ENCODE measurements at regions not wholly inside any gene's neighbourhood (a gene's known extent, or its start where the extent isn't known, plus 50 kb on each side); places are given as distances from the start of the nearest gene placed in this dataset.

DNA sequence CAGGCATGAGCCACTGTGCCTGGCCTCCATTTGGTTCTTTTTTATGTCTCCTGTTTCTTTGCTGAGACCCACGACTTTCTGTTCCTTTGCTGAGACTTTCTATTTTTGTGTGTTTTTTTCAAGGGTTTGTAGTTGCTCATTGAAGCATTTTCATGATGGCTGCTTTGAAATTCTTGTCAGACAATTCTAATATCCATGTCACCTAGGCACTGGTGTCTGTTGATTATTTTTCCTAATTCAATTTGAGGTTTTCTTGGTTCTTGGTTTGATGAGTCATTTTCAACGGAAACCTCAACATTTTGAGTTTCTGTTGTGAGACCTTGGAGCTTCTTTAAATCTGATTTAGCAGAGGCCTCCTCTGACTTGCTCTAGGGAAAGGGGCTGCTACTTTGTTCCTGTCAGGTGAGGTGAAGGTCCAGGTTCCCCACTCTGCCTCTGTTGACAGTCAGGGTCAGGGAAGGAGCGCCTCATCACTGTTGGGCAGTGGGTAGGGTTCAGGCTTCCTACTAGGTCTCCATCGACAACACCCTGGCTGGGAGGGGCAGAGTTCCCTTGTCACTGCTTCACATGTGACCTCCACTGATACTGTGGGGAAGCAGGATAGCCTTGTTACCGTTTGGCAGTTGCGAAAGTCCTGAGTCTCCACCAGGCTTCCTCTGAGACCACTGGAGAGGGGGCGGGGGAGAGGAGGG lies 66.1 kb upstream of the SMOX start (continued):
- TF ChIP-seq HDAC6 (IDR thresholded peaks at IDR 0.05; ENCODE audit: low read depth, low read length), result no peak
- TF ChIP-seq FOXM1 (CRISPR knock-in tag; IDR thresholded peaks at IDR 0.05), result no peak
- no peak for TF ChIP-seq PPARG (CRISPR knock-in tag; conservative IDR thresholded peaks at IDR 0.05)
- TF ChIP-seq KDM5A (IDR thresholded peaks at IDR 0.05; ENCODE audit: borderline replicate concordance, low read length), result no peak
- no peak for TF ChIP-seq SRSF1 (optimal IDR thresholded peaks at IDR 0.05; ENCODE audit: low read depth, low read length)
- TF ChIP-seq KDM3A (CRISPR knock-in tag; IDR thresholded peaks at IDR 0.05; ENCODE audit: low read depth), result no peak
- TF ChIP-seq, protein P1, sequence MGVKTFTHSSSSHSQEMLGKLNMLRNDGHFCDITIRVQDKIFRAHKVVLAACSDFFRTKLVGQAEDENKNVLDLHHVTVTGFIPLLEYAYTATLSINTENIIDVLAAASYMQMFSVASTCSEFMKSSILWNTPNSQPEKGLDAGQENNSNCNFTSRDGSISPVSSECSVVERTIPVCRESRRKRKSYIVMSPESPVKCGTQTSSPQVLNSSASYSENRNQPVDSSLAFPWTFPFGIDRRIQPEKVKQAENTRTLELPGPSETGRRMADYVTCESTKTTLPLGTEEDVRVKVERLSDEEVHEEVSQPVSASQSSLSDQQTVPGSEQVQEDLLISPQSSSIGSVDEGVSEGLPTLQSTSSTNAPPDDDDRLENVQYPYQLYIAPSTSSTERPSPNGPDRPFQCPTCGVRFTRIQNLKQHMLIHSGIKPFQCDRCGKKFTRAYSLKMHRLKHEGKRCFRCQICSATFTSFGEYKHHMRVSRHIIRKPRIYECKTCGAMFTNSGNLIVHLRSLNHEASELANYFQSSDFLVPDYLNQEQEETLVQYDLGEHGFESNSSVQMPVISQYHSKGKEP (CRISPR knock-in tag; IDR thresholded peaks at IDR 0.05), result no peak
- TF ChIP-seq, protein P2, sequence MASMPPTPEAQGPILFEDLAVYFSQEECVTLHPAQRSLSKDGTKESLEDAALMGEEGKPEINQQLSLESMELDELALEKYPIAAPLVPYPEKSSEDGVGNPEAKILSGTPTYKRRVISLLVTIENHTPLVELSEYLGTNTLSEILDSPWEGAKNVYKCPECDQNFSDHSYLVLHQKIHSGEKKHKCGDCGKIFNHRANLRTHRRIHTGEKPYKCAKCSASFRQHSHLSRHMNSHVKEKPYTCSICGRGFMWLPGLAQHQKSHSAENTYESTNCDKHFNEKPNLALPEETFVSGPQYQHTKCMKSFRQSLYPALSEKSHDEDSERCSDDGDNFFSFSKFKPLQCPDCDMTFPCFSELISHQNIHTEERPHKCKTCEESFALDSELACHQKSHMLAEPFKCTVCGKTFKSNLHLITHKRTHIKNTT (CRISPR knock-in tag; IDR thresholded peaks at IDR 0.05), result no peak
- TF ChIP-seq ZNF33A (CRISPR knock-in tag; IDR thresholded peaks at IDR 0.05; ENCODE audit: borderline replicate concordance), result no peak
- TF ChIP-seq EHMT2 (IDR thresholded peaks at IDR 0.05; ENCODE audit: borderline replicate concordance, low read depth, low read length), result no peak
- no peak for TF ChIP-seq XRCC5 (optimal IDR thresholded peaks at IDR 0.05; ENCODE audit: low read length)
- TF ChIP-seq, protein P3, sequence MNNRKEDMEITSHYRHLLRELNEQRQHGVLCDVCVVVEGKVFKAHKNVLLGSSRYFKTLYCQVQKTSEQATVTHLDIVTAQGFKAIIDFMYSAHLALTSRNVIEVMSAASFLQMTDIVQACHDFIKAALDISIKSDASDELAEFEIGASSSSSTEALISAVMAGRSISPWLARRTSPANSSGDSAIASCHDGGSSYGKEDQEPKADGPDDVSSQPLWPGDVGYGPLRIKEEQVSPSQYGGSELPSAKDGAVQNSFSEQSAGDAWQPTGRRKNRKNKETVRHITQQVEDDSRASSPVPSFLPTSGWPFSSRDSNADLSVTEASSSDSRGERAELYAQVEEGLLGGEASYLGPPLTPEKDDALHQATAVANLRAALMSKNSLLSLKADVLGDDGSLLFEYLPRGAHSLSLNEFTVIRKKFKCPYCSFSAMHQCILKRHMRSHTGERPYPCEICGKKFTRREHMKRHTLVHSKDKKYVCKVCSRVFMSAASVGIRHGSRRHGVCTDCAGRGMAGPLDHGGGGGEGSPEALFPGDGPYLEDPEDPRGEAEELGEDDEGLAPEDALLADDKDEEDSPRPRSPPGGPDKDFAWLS (CRISPR knock-in tag; IDR thresholded peaks at IDR 0.05; ENCODE audit: borderline replicate concordance), result no peak
- TF ChIP-seq SYNCRIP (IDR thresholded peaks at IDR 0.05; ENCODE audit: insufficient read depth, low read depth, low read length), result no peak
- TF ChIP-seq MAZ (IDR thresholded peaks at IDR 0.05; ENCODE audit: borderline replicate concordance, low read depth, low read length), result peak; percentile 80
- peak; percentile 94 for TF ChIP-seq MAZ (CRISPR knock-in tag; IDR thresholded peaks at IDR 0.05; ENCODE audit: low read depth)
- TF ChIP-seq ADNP (CRISPR knock-in tag; IDR thresholded peaks at IDR 0.05), result no peak
- no peak for TF ChIP-seq ZNF761 (CRISPR knock-in tag; conservative IDR thresholded peaks at IDR 0.05)
- TF ChIP-seq ZNF3 (CRISPR knock-in tag; IDR thresholded peaks at IDR 0.05), result no peak
- TF ChIP-seq, protein P4, sequence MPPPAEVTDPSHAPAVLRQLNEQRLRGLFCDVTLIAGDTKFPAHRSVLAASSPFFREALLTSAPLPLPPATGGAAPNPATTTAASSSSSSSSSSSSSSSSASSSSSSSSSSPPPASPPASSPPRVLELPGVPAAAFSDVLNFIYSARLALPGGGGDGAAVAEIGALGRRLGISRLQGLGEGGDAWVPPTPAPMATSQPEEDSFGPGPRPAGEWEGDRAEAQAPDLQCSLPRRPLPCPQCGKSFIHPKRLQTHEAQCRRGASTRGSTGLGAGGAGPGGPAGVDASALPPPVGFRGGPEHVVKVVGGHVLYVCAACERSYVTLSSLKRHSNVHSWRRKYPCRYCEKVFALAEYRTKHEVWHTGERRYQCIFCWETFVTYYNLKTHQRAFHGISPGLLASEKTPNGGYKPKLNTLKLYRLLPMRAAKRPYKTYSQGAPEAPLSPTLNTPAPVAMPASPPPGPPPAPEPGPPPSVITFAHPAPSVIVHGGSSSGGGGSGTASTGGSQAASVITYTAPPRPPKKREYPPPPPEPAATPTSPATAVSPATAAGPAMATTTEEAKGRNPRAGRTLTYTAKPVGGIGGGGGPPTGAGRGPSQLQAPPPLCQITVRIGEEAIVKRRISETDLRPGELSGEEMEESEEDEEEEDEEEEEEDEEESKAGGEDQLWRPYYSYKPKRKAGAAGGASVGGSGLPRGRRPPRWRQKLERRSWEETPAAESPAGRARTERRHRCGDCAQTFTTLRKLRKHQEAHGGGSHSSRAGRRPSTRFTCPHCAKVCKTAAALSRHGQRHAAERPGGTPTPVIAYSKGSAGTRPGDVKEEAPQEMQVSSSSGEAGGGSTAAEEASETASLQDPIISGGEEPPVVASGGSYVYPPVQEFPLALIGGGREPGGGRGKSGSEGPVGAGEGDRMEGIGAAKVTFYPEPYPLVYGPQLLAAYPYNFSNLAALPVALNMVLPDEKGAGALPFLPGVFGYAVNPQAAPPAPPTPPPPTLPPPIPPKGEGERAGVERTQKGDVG (CRISPR knock-in tag; IDR thresholded peaks at IDR 0.05; ENCODE audit: borderline replicate concordance), result no peak
- TF ChIP-seq ZNF558 (CRISPR knock-in tag; IDR thresholded peaks at IDR 0.05; ENCODE audit: borderline replicate concordance), result no peak
- no peak for TF ChIP-seq ZFY (CRISPR knock-in tag; IDR thresholded peaks at IDR 0.05)
